Endothelial cell of umbilical vein (primary cell): ENCODE measurements at regions not wholly inside any gene's neighbourhood (a gene's known extent, or its start where the extent isn't known, plus 50 kb on each side); places are given as distances from the start of the nearest gene placed in this dataset.

ENCODE experiments used
- BruUV-seq: library from RNA; stranded (reverse); fragments of 400-500 nt; replicated peaks from 2 replicates; lab custom pipeline; 2021; lab: Mats Ljungman, UMichigan
- CTCF ChIA-PET: fragments of 300-600, 350-600 bp; sonication (Branson Sonifier 250); formaldehyde crosslinking; loops from one replicate; lab custom pipeline; 2021; ENCODE audit warnings: antibody characterized with exemption, inconsistent platforms; lab: Charles Lee
- POLR2A ChIA-PET: fragments of 300-600, 350-600 bp; sonication (Branson Sonifier 250); formaldehyde crosslinking; loops from one replicate; lab custom pipeline; 2021; ENCODE audit warnings: antibody characterized with exemption, inconsistent platforms; lab: Charles Lee
- DNase-seq: peaks from one replicate; pipeline ENCODE4 v3.0.0-alpha.2; 2011; ENCODE audit warnings: low read depth, low spot score
- FAIRE-seq: peaks from 2 replicates; lab custom pipeline; 2011; peaks lifted over from hg19 to GRCh38; lab: Jason Lieb, UNC
- H2AFZ ChIP-seq: 2 replicates; pipeline ENCODE4 v1.6.0; 2012; ENCODE audit warnings: low read depth, low read length, control low read depth, inconsistent platforms
- H3K27ac ChIP-seq: 2 replicates; pipeline ENCODE4 v1.5.1; 2011; ENCODE audit warnings: low read depth, mild to moderate bottlenecking, control low read depth, low read length, moderate library complexity; ENCODE audit not compliant: insufficient read depth
- H3K27me3 ChIP-seq, 2 experiments: 2 replicates each; pipeline versions ENCODE4 v1.6.0 to v1.6.1; 2011; ENCODE audit warnings: low read length in 2 of 2, mixed read lengths in 1 of 2; ENCODE audit not compliant: control insufficient read depth in 2 of 2, insufficient read depth in 2 of 2
- H3K36me3 ChIP-seq, 2 experiments: 2 replicates in 1 of 2; 3 replicates in 1 of 2; pipeline ENCODE4 v1.5.1; 2011; ENCODE audit warnings: low read length in 2 of 2, mild to moderate bottlenecking in 1 of 2, moderate library complexity in 1 of 2; ENCODE audit not compliant: control insufficient read depth in 2 of 2, insufficient read depth in 2 of 2; ENCODE audit errors: extremely low read depth in 1 of 2
- H3K4me1 ChIP-seq: 3 replicates; pipeline ENCODE4 v1.5.1; 2011; ENCODE audit warnings: mild to moderate bottlenecking, low read length; ENCODE audit not compliant: control insufficient read depth, insufficient read depth; ENCODE audit errors: extremely low read depth
- H3K4me2 ChIP-seq: 2 replicates; pipeline ENCODE4 v1.6.1; 2011; ENCODE audit warnings: low read length, control low read depth, mixed read lengths; ENCODE audit not compliant: insufficient read depth
- H3K4me3 ChIP-seq, 3 experiments: fragments of 200-600 bp in 1 of 3; sonication (generic), shearing (Covaris generic) in 1 of 3; replicated peaks in 1 of 3; 2 replicates each; pipeline ENCODE4 v1.5.1; 2011 to 2016; ENCODE audit warnings: control low read depth in 3 of 3, low read length in 3 of 3, mild to moderate bottlenecking in 2 of 3, inconsistent platforms in 1 of 3, low read depth in 1 of 3, moderate library complexity in 1 of 3; ENCODE audit not compliant: insufficient read depth in 1 of 3
- H3K79me2 ChIP-seq: 2 replicates; pipeline ENCODE4 v1.6.0; 2012; ENCODE audit warnings: low read length, inconsistent platforms; ENCODE audit not compliant: control insufficient read depth, insufficient read depth
- H3K9ac ChIP-seq: replicated peaks from 2 replicates; pipeline ENCODE3; 2011; ENCODE audit warnings: low read length, control low read depth; ENCODE audit not compliant: insufficient read depth; ENCODE audit errors: extremely low read depth
- H3K9me1 ChIP-seq: replicated peaks from 3 replicates; pipeline ENCODE4 v1.6.0; 2011; ENCODE audit warnings: mild to moderate bottlenecking, low read length; ENCODE audit not compliant: control insufficient read depth, insufficient read depth; ENCODE audit errors: extremely low read depth
- H3K9me3 ChIP-seq: replicated peaks from 2 replicates; pipeline ENCODE4 v1.5.1; 2012; ENCODE audit warnings: low read length, inconsistent platforms; ENCODE audit not compliant: control insufficient read depth, insufficient read depth
- H4K20me1 ChIP-seq: replicated peaks from 2 replicates; pipeline ENCODE3; 2011; ENCODE audit warnings: mild to moderate bottlenecking, low read length; ENCODE audit not compliant: control insufficient read depth, insufficient read depth; ENCODE audit errors: extremely low read depth
- CTCF ChIP-seq, 2 donors: IDR thresholded peaks; 1 replicate in 1 of 2; 2 replicates in 1 of 2; pipeline ENCODE4 v1.5.1; 2011; ENCODE audit warnings: low read length in 2 of 2, mild to moderate bottlenecking in 2 of 2, moderate library complexity in 2 of 2, control low read depth in 1 of 2, inconsistent platforms in 1 of 2, low read depth in 1 of 2; ENCODE audit not compliant: insufficient read depth in 1 of 2; ENCODE audit errors: extremely low read depth in 1 of 2
- EZH2 ChIP-seq: IDR thresholded peaks from 2 replicates; pipeline ENCODE4 v1.6.1; 2012; ENCODE audit warnings: borderline replicate concordance, low read depth, mild to moderate bottlenecking, moderate library complexity, low read length, inconsistent platforms; ENCODE audit not compliant: severe bottlenecking
- FOS ChIP-seq: IDR thresholded peaks from 2 replicates; pipeline ENCODE4 v1.6.1; 2011; ENCODE audit warnings: mild to moderate bottlenecking, low read length, moderate library complexity, borderline replicate concordance; ENCODE audit not compliant: insufficient read depth
- GATA2 ChIP-seq: IDR thresholded peaks from 2 replicates; pipeline ENCODE4 v1.7.0; 2011; ENCODE audit warnings: low read depth, mild to moderate bottlenecking, moderate library complexity, mixed read lengths, low read length; ENCODE audit not compliant: insufficient read length, insufficient read depth
- JUN ChIP-seq: IDR thresholded peaks from 2 replicates; pipeline ENCODE4 v1.6.1; 2011; ENCODE audit warnings: borderline replicate concordance, low read depth; ENCODE audit not compliant: insufficient read length, insufficient read depth
- MYC ChIP-seq: IDR thresholded peaks from one replicate; pipeline ENCODE4 v1.6.1; 2011; ENCODE audit warnings: mild to moderate bottlenecking, low read depth, low read length
- POLR2A ChIP-seq: IDR thresholded peaks from 2 replicates; pipeline ENCODE4 v1.6.1; 2012; ENCODE audit warnings: low read depth, mild to moderate bottlenecking, control low read depth, low read length
- POLR2AphosphoS5 ChIP-seq: IDR thresholded peaks from 2 replicates; pipeline ENCODE4 v1.6.1; 2012; ENCODE audit warnings: low read depth, mild to moderate bottlenecking, control low read depth, low read length, moderate library complexity; ENCODE audit not compliant: insufficient read depth
- dilution Hi-C: fragments of 300-500 bp; cut with MboI; formaldehyde crosslinking; loops from one replicate; pipeline ENCODE4 v1.15.0; 2019; ENCODE audit warnings: low sequenced_read_pairs; ENCODE audit not compliant: extremely low pct_ligation_motif_present
- intact Hi-C: fragments of 100-400 bp; cut with micrococcal nuclease; formaldehyde crosslinking; loops from one replicate; pipeline ENCODE4 v1.10.0; 2022
- TF ChIP-seq, protein P1 (sequence below): IDR thresholded peaks from 2 replicates; pipeline ENCODE4 v1.6.1; 2011; ENCODE audit not compliant: insufficient read depth, insufficient read length

DNA sequence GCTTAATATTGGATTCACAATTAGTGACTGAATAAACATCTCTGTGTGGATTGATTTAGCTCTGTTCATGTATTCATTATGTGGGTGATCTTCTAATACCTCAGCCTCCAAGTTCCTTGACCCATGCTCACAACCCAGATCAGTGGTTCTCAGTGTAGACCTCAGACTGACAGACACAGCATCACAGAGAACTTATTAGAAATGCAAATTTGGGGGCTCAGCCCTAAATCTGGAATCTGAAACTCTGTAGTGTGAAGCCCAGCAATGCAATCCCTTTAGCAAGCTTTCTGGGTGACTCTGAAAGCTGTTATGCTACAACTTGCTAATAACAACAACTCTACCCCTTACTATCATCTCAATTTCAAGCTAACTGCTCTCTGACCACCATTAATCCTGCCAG is 273.1 kb upstream of the FANCL start:
- BruUV-seq: no TSS peak
- POLR2A ChIA-PET: no interaction called here
- no peaks in the 10 kb centered on the region for H4K20me1 ChIP-seq
- CTCF ChIA-PET: no interaction called here
- intact Hi-C loops: no loop called here
- H3K9me1 ChIP-seq: no peaks in the 10 kb centered on the region
- H2AFZ ChIP-seq: no peak overlapping the region
- no peak overlapping the region for H3K4me2 ChIP-seq
- dilution Hi-C loops: no loop called here
- H3K27ac ChIP-seq: no peak overlapping the region
- no peaks in the 10 kb centered on the region for H3K79me2 ChIP-seq
- no peak overlapping the region for H3K9ac ChIP-seq
- DNase-seq (no peak), FAIRE-seq (no peak)
- peaks cover 0 to 2% of the 10 kb centered on the region in 2 experiments for H3K27me3 ChIP-seq
- no peaks in the 10 kb centered on the region for H3K4me1 ChIP-seq
- no peak overlapping the region for H3K4me3 ChIP-seq
- no peaks in the 10 kb centered on the region for H3K36me3 ChIP-seq
- TF ChIP-seq EZH2 (no peak), CTCF (IDR thresholded peaks at IDR 0.05; ENCODE audit: extremely low read depth in 1 of 2, insufficient read depth in 1 of 2, low read depth in 1 of 2, low read length in 2 of 2) (no peak), MYC (no peak), JUN (no peak), POLR2A (no peak), POLR2AphosphoS5 (no peak), FOS (no peak), GATA2 (no peak)
- TF ChIP-seq, protein P1, sequence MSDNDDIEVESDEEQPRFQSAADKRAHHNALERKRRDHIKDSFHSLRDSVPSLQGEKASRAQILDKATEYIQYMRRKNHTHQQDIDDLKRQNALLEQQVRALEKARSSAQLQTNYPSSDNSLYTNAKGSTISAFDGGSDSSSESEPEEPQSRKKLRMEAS: no peak
- no peaks in the 10 kb centered on the region for H3K9me3 ChIP-seq
